Nephron (organoid): ENCODE measurements at regions not wholly inside any gene's neighbourhood (a gene's known extent, or its start where the extent isn't known, plus 50 kb on each side); places are given as distances from the start of the nearest gene placed in this dataset.

ENCODE experiments used
- H3K27ac Mint-ChIP-seq, 3 experiments: 2 replicates each; pipeline ENCODE4 v1.8.0; 2020; ENCODE audit warnings: mixed read lengths in 3 of 3, mild to moderate bottlenecking in 2 of 3, moderate library complexity in 1 of 3
- H3K27me3 Mint-ChIP-seq: 2 replicates; pipeline ENCODE4 v1.8.0; 2021; ENCODE audit warnings: low read depth, mild to moderate bottlenecking, moderate library complexity, mixed read lengths
- H3K36me3 Mint-ChIP-seq: 2 replicates; pipeline ENCODE4 v1.8.0; 2020; ENCODE audit warnings: low read depth, mixed read lengths
- H3K4me1 Mint-ChIP-seq: 2 replicates; pipeline ENCODE4 v1.8.0; 2020; ENCODE audit warnings: mixed read lengths
- H3K4me3 Mint-ChIP-seq, 3 experiments: 2 replicates each; pipeline ENCODE4 v1.8.0; 2020; ENCODE audit warnings: mild to moderate bottlenecking in 3 of 3, mixed read lengths in 3 of 3, moderate library complexity in 2 of 3
- H3K9me3 Mint-ChIP-seq: 2 replicates; pipeline ENCODE4 v1.8.0; 2020; ENCODE audit warnings: mixed read lengths
- TF ChIP-seq, protein P1 (sequence below), 3 experiments: fragments of 200-600 bp; sonication (generic); IDR thresholded peaks; one replicate each; pipeline ENCODE4 v1.5.0; 2021; ENCODE audit warnings: antibody characterized with exemption in 3 of 3; ENCODE audit not compliant: unreplicated experiment in 3 of 3

DNA sequence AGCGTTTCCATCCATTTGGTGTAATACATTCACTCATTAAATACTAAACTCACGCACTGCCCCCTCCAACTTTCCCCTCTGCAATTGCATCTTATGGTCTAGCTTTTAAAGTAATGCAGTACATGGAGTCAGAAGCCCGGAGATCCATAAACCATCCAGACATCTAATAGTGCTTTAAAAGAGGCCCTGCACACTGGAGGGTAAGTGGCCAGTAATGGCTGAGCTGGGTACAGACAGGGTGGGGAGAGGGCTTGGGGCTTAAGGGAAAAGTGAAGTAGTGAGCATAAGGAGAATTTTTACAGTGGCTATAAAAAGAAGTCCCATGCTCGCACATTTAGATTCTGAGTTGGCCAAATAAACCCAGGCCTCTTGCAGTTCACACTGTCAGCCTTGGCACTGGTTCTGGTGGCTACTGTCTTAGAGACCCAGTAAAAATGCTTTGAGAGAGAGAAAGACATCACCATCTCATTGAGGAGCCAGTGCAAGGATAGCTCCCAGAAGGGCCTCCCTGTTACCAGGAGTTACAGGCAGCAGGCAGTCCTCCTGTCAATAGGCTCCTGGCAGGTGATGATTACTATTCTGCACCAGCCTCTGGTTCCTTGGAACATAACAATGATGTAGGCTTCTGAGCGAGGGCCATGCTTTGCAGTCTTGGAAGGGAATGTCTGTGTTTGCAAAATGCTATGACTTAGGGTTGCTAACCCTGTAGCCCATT, 112.6 kb upstream of the NEO1 start:
- Mint-ChIP-seq H3K36me3 (no peaks in the 10 kb centered on the region), H3K4me1 (peaks cover 9% of the 10 kb centered on the region), H3K4me3 (no peak overlapping the region), H3K27me3 (peaks cover 14% of the 10 kb centered on the region), H3K27ac (no peak overlapping the region), H3K9me3 (no peaks in the 10 kb centered on the region)
- TF ChIP-seq, protein P1, sequence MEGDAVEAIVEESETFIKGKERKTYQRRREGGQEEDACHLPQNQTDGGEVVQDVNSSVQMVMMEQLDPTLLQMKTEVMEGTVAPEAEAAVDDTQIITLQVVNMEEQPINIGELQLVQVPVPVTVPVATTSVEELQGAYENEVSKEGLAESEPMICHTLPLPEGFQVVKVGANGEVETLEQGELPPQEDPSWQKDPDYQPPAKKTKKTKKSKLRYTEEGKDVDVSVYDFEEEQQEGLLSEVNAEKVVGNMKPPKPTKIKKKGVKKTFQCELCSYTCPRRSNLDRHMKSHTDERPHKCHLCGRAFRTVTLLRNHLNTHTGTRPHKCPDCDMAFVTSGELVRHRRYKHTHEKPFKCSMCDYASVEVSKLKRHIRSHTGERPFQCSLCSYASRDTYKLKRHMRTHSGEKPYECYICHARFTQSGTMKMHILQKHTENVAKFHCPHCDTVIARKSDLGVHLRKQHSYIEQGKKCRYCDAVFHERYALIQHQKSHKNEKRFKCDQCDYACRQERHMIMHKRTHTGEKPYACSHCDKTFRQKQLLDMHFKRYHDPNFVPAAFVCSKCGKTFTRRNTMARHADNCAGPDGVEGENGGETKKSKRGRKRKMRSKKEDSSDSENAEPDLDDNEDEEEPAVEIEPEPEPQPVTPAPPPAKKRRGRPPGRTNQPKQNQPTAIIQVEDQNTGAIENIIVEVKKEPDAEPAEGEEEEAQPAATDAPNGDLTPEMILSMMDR (IDR thresholded peaks at IDR 0.05; ENCODE audit: unreplicated experiment in 3 of 3) = no peak

- H3K4me1 Mint-ChIP-seq = peaks cover 12% of the 10 kb centered on the region
- TF ChIP-seq, protein P1 (IDR thresholded peaks at IDR 0.05; ENCODE audit: unreplicated experiment in 3 of 3) = no peak
- peaks cover 14% of the 10 kb centered on the region for H3K27me3 Mint-ChIP-seq
- no peak overlapping the region for H3K4me3 Mint-ChIP-seq
- H3K27ac Mint-ChIP-seq = no peak overlapping the region
- no peaks in the 10 kb centered on the region for H3K36me3 Mint-ChIP-seq
- H3K9me3 Mint-ChIP-seq = no peaks in the 10 kb centered on the region
Measured at GRCh38 chr15:72936691-72937679, 115.3 kb upstream of the NEO1 start.

GRCh38 chr15:72936237-72936636, 116.0 kb upstream of the NEO1 start:
- TF ChIP-seq, protein P1 (IDR thresholded peaks at IDR 0.05; ENCODE audit: unreplicated experiment in 3 of 3) = no peak
- no peak overlapping the region for H3K27ac Mint-ChIP-seq
- H3K27me3 Mint-ChIP-seq = peaks cover 12% of the 10 kb centered on the region
- no peak overlapping the region for H3K4me3 Mint-ChIP-seq
- no peaks in the 10 kb centered on the region for H3K9me3 Mint-ChIP-seq
- peaks cover 12% of the 10 kb centered on the region for H3K4me1 Mint-ChIP-seq
- H3K36me3 Mint-ChIP-seq = no peaks in the 10 kb centered on the region

- Mint-ChIP-seq H3K9me3 (no peaks in the 10 kb centered on the region), H3K36me3 (no peaks in the 10 kb centered on the region), H3K4me3 (no peak overlapping the region), H3K27me3 (peaks cover 12% of the 10 kb centered on the region), H3K4me1 (peaks cover 12% of the 10 kb centered on the region), H3K27ac (peak overlapping the region in 1 of 3 experiments; percentile 4)
- TF ChIP-seq, protein P1 (IDR thresholded peaks at IDR 0.05; ENCODE audit: unreplicated experiment in 3 of 3) = no peak
Measured at GRCh38 chr15:72935521-72935920, 116.7 kb upstream of the NEO1 start.

DNA sequence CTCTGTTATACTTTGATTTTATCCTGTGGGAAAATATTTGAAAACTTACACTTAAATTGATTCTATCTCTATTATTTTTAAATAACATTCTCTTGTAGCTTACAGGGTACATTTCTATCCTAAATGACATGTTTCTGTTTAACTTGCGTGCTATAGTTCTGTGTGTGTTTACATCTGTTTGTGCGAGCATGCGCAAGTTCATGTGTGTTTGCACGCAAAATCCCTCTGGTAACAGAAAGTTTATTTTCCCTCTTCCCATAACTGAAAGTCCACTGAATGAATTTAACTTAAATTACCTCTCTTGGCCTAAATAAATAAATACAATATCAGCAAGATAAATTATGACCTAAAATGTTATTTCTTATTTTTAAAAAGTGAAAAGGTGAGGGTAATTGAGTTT, 117.3 kb upstream of the NEO1 start:
- peak overlapping the region in 1 of 3 experiments; percentile 4 for H3K27ac Mint-ChIP-seq
- H3K4me3 Mint-ChIP-seq = no peak overlapping the region
- TF ChIP-seq, protein P1 (IDR thresholded peaks at IDR 0.05; ENCODE audit: unreplicated experiment in 3 of 3) = no peak
- no peaks in the 10 kb centered on the region for H3K9me3 Mint-ChIP-seq
- peaks cover 12% of the 10 kb centered on the region for H3K27me3 Mint-ChIP-seq
- no peaks in the 10 kb centered on the region for H3K36me3 Mint-ChIP-seq
- H3K4me1 Mint-ChIP-seq = peaks cover 12% of the 10 kb centered on the region
